ENCODE measurements at regions not wholly inside any gene's neighbourhood (a gene's known extent, or its start where the extent isn't known, plus 50 kb on each side); places are given as distances from the start of the nearest gene placed in this dataset.
"Not testable (repeated sequence)": the region's sequence is repeated elsewhere in the genome, so short reads cannot be mapped to it uniquely, and the experiment has no call there.

DNA sequence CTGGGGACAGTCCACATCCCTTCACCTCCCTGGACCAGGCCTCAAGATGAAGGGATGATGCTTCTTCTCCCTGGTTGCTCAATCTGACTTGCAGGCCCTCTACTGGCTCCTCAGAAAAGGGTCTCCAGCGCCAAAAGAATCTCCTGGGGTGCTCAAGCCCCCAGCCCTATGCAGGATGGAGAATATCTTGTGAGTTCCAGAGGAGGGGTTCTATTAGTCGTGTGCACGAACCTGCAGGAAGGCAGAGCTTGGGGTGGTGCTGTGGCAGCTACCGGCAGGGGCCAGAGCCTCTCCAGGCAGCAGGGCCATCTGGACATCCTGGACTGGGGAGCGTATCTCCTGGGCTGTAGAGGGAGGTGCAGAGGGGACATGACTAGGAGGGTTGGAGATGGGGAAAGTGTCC is 1339.5 kb downstream of the BRD1 start:
- DNase-seq (ENCODE audit: low read depth), result no peak
- H3K4me3 ChIP-seq (ENCODE audit: low read depth, low read length), result no peak overlapping the region
- TF ChIP-seq, protein P1, sequence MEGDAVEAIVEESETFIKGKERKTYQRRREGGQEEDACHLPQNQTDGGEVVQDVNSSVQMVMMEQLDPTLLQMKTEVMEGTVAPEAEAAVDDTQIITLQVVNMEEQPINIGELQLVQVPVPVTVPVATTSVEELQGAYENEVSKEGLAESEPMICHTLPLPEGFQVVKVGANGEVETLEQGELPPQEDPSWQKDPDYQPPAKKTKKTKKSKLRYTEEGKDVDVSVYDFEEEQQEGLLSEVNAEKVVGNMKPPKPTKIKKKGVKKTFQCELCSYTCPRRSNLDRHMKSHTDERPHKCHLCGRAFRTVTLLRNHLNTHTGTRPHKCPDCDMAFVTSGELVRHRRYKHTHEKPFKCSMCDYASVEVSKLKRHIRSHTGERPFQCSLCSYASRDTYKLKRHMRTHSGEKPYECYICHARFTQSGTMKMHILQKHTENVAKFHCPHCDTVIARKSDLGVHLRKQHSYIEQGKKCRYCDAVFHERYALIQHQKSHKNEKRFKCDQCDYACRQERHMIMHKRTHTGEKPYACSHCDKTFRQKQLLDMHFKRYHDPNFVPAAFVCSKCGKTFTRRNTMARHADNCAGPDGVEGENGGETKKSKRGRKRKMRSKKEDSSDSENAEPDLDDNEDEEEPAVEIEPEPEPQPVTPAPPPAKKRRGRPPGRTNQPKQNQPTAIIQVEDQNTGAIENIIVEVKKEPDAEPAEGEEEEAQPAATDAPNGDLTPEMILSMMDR (conservative IDR thresholded peaks at IDR 0.05; ENCODE audit: low read depth, low read length), result peak; percentile 2

DNA sequence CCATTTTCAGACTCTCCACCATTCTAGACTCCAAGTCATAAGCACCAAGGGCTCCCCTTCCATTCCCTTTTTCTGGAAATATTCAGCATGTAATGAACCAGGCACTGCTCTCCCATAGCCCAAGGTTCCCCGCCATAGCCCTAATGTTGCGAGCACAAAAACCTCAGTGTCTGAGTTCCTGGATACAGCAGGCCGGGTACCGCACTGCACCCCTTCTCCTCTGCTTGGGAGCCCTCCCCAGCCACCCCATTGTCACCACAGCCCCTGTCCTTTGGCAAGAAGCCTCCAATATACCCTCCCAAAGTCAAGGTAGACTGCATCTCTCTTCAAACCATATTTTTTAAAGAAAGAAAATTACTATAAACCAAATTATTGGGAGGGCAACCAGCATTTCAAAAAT is 1341.1 kb downstream of the BRD1 start:
- TF ChIP-seq, protein P1 (conservative IDR thresholded peaks at IDR 0.05; ENCODE audit: low read depth, low read length), result no peak
- no peak for DNase-seq (ENCODE audit: low read depth)
- H3K4me3 ChIP-seq (ENCODE audit: low read depth, low read length), result no peak overlapping the region

DNA sequence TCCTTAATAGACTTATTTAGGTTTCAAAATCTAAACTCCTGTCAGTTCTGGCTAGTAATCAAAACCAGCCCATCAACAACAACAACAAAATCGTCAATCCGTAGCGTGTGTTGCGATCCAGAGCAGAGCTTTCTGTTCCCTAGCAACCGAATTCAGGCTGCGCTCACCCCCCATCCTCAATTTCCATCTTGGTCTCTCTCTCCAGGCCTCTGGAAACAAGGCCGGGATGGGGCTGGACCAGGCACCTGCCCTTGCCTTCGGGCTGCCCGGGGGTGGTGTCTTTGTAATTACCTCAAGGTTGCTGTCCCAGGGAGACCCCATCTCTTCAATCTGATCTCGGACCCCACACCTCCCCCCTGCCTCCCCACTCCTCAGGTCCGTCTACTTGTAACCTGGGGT is 1341.5 kb downstream of the BRD1 start:
- no peak overlapping the region for H3K4me3 ChIP-seq (ENCODE audit: low read depth, low read length)
- no peak for DNase-seq (ENCODE audit: low read depth)
- TF ChIP-seq, protein P1 (conservative IDR thresholded peaks at IDR 0.05; ENCODE audit: low read depth, low read length), result no peak

DNA sequence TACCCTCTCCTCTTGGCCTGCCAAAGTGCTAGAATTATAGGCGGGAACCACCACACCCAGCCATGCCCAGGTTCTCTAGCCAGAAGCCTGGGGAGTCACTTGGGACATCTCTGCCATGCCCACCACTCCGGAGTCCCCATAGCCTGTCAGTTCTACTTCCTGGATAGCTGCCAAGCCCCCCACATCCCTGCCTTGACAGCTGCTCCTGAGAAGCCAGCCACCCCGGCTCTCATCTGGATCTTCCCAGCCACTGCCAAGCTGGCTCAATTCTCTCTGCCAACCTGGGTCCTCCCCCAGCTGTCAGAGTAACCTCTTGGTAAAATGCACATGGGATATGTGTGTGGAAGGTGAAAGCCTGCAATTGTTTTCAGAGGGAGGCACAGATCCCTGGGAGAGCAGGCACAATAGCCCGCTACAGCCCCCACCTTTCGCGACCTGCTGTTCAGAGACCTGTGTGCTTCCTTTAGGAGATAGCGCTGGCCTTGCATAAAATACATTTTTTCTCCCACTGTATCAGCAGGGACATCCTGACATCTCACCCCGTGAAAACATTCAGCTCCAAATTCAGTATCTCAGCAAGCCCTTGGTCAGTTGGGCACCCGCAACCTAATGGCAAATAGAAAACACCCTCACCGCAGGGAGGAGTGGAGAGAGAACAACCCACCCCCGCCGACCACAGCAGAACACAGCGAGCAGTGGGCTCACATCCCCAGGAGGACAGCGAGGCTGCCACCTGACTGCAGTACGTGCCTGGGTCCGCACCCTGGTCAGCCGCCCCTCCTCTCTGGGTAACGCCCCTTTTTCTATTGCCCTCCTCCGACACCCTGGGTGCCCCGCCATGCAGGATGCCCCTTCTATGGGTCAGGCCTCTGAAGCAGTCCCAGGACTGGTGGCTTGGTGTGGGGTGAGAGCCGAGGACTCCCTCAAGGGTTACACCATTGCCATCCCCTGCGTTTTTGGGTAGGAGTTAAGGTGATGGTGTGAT is 1342.2 kb downstream of the BRD1 start:
- DNase-seq (ENCODE audit: low read depth), result no peak
- TF ChIP-seq, protein P1 (conservative IDR thresholded peaks at IDR 0.05; ENCODE audit: low read depth, low read length), result no peak

DNA sequence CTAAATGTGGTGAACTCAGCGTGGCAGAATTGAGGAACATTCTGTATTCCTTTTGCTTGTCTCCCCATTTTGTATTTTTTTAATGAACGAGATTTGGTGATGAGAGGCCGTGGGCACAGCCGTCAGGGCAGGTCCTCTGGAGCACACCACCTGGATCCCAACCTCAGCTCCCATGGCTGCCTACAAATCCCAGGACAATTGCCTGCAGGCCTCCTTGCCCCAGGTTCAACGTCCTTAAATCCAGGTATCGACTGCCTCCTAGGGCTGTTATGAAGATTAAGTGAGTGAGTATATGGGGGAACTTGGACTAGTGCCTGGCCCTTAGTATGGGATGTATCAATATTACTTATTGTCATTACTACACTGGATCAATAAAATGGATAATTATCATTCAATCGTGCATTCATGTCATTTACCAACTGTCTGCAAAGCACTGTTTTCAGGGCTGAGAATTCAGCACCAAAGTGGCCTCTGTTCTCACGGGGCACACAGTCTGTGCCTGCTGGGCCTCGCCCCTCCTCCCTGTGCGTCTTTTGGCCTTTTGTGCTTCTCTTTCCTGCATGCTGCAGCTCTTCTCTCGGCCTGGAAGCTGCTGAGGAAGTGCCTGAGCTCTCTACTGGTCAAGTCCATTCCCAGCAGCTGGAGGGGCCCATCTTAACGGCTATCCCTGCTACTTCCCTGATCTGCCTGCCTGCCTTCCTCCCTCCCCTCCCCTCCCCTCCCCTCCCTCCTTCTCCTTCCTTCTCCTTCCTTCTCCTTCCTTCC is 1343.7 kb downstream of the BRD1 start:
- TF ChIP-seq, protein P1 (conservative IDR thresholded peaks at IDR 0.05; ENCODE audit: low read depth, low read length), result no peak
- no peak overlapping the region for H3K4me3 ChIP-seq (ENCODE audit: low read depth, low read length)
- no peak for DNase-seq (ENCODE audit: low read depth)

More for the DNA sequence above, 1342.2 kb downstream of the BRD1 start:
- H3K4me3 ChIP-seq (ENCODE audit: low read depth, low read length), result no peak overlapping the region

DNA sequence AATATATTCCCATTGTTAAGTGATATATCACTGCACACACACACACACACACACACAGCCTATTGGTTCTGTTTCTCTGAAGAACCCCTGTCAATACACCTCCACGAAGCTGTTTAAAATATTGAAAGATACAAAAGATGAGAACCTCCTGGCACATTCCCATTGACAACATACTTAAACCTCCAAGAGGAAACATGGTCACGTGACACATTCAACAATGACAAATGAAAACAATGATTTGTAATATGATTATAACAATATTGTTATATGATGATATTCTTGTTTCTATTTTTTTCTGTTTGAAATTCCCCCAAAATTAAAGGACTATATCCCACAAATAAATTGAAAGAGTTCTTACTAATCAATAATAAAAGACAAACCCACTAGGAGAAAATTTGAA is 1344.9 kb downstream of the BRD1 start:
- TF ChIP-seq, protein P1 (conservative IDR thresholded peaks at IDR 0.05; ENCODE audit: low read depth, low read length), result no peak
- no peak for DNase-seq (ENCODE audit: low read depth)
- no peak overlapping the region for H3K4me3 ChIP-seq (ENCODE audit: low read depth, low read length)

DNA sequence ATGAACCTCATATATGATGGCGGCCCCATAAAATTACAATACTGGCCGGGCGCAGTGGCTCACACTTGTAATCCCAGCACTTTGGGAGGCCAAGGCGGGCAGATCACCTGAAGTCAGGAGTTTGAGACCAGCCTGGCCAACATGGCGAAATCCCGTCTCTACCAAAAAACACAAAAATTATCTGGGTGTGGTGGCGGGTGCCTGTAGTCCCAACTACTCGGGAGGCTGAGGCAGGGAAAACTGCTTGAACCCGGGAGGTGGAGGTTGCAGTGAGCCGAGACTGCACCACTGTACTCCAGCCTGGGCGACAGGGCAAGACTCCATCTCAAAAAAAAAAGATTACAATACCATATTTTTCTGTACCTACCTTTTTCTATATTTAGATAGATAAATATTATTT is 1345.5 kb downstream of the BRD1 start:
- H3K4me3 ChIP-seq (ENCODE audit: low read depth, low read length); DNase-seq (ENCODE audit: low read depth): not testable (repeated sequence)
